Epithelial cell of esophagus (primary cell): ENCODE measurements at regions not wholly inside any gene's neighbourhood (a gene's known extent, or its start where the extent isn't known, plus 50 kb on each side); places are given as distances from the start of the nearest gene placed in this dataset.

ENCODE experiments used
- DNase-seq: peaks from one replicate; pipeline ENCODE4 v3.0.0; 2010; ENCODE audit warnings: low read depth
- H3K4me3 ChIP-seq: 2 replicates; pipeline ENCODE4 v1.5.1; 2011; ENCODE audit warnings: mild to moderate bottlenecking, low read length, control low read depth
- CTCF ChIP-seq: IDR thresholded peaks from 2 replicates; pipeline ENCODE4 v1.5.1; 2011; ENCODE audit warnings: low read depth, mild to moderate bottlenecking, low read length, control low read depth, inconsistent platforms; ENCODE audit not compliant: insufficient read depth; ENCODE audit errors: missing control alignments

GRCh38 chr13:106047859-106048258, 487.6 kb downstream of the EFNB2 start:
- DNase-seq: peak; percentile 21
- H3K4me3 ChIP-seq: no peak overlapping the region
- no peak for TF ChIP-seq CTCF

- no peak for DNase-seq
- H3K4me3 ChIP-seq: no peak overlapping the region
- TF ChIP-seq CTCF: no peak
Observed at GRCh38 chr13:106042996-106043581, 492.4 kb downstream of the EFNB2 start.

- DNase-seq: no peak
- no peak for TF ChIP-seq CTCF
- no peak overlapping the region for H3K4me3 ChIP-seq
Observed at GRCh38 chr13:106041445-106041844, 494.0 kb downstream of the EFNB2 start.

GRCh38 chr13:106038752-106039151, 496.7 kb downstream of the EFNB2 start:
- peak; percentile 80 for DNase-seq
- no peak overlapping the region for H3K4me3 ChIP-seq
- TF ChIP-seq CTCF: no peak

- no peak for TF ChIP-seq CTCF
- no peak overlapping the region for H3K4me3 ChIP-seq
Observed at GRCh38 chr13:106036870-106037269, 498.6 kb downstream of the EFNB2 start.

GRCh38 chr13:106034201-106034600, 501.3 kb downstream of the EFNB2 start:
- TF ChIP-seq CTCF: no peak
- no peak for DNase-seq
- no peak overlapping the region for H3K4me3 ChIP-seq

More at GRCh38 chr13:106036870-106037269, 498.6 kb downstream of the EFNB2 start:
- no peak for DNase-seq

- peak; percentile 33 for DNase-seq
- TF ChIP-seq CTCF: peak; percentile 28
- H3K4me3 ChIP-seq: no peak overlapping the region
Observed at GRCh38 chr13:106033659-106034058, 501.8 kb downstream of the EFNB2 start.
